ENCODE measurements at regions not wholly inside any gene's neighbourhood (a gene's known extent, or its start where the extent isn't known, plus 50 kb on each side); places are given as distances from the start of the nearest gene placed in this dataset.

DNA sequence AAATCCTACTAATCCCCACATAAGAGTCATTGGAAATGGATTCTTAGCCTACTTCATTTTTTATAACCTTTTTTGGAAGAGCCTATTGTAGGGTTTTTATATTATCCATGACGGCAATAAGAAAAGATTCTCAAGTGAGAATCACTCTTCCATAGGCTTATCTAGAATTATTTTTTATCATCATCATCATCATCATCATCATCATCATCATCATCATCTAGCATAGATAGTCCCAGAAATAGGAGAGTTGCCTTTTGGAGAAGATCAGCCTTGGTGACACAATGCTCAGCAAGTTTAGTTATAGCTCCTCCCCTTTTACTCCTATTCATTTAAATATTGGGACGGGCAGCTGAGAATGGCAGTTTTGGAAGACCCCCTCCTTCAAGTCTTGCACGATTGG is 359.1 kb upstream of the SLC35B3 start:
- H3K27ac Mint-ChIP-seq, result no peak overlapping the region
- no peaks in the 10 kb centered on the region for H3K36me3 Mint-ChIP-seq (ENCODE audit: low read depth)
- H3K27me3 Mint-ChIP-seq (ENCODE audit: insufficient read depth), result no peaks in the 10 kb centered on the region
- no peak overlapping the region for H3K4me3 Mint-ChIP-seq
- no peaks in the 10 kb centered on the region for H3K4me1 Mint-ChIP-seq (ENCODE audit: low read depth)
- H3K9me3 Mint-ChIP-seq, result peaks cover 25% of the 10 kb centered on the region
- no peak for DNase-seq
- TF ChIP-seq, protein P1, sequence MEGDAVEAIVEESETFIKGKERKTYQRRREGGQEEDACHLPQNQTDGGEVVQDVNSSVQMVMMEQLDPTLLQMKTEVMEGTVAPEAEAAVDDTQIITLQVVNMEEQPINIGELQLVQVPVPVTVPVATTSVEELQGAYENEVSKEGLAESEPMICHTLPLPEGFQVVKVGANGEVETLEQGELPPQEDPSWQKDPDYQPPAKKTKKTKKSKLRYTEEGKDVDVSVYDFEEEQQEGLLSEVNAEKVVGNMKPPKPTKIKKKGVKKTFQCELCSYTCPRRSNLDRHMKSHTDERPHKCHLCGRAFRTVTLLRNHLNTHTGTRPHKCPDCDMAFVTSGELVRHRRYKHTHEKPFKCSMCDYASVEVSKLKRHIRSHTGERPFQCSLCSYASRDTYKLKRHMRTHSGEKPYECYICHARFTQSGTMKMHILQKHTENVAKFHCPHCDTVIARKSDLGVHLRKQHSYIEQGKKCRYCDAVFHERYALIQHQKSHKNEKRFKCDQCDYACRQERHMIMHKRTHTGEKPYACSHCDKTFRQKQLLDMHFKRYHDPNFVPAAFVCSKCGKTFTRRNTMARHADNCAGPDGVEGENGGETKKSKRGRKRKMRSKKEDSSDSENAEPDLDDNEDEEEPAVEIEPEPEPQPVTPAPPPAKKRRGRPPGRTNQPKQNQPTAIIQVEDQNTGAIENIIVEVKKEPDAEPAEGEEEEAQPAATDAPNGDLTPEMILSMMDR (IDR thresholded peaks at IDR 0.05), result no peak

DNA sequence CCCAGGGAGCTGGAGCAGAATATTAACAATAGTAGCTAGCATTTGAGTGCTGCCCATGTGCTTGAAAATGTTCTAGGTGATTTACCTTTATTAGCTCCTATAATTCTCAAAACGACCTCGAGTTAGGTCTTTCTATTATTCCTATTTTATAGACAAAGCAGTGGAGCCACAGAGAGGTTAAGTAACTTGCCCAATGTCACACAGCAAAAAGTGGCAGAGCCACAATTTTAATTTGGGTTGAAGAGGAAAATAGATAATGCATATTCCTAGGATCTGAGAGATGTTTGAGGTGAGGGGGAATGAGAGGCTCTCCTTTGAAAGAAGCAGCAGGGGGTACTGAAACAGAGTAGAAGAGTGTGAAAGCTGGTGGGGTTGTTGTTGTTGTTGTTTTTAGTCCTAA is 354.5 kb upstream of the SLC35B3 start:
- no peaks in the 10 kb centered on the region for H3K27me3 Mint-ChIP-seq (ENCODE audit: insufficient read depth)
- no peak overlapping the region for H3K27ac Mint-ChIP-seq
- DNase-seq, result no peak
- H3K4me1 Mint-ChIP-seq (ENCODE audit: low read depth), result no peaks in the 10 kb centered on the region
- peaks cover 52% of the 10 kb centered on the region for H3K9me3 Mint-ChIP-seq
- TF ChIP-seq, protein P1 (IDR thresholded peaks at IDR 0.05), result no peak
- H3K4me3 Mint-ChIP-seq, result no peak overlapping the region
- H3K36me3 Mint-ChIP-seq (ENCODE audit: low read depth), result no peaks in the 10 kb centered on the region

DNA sequence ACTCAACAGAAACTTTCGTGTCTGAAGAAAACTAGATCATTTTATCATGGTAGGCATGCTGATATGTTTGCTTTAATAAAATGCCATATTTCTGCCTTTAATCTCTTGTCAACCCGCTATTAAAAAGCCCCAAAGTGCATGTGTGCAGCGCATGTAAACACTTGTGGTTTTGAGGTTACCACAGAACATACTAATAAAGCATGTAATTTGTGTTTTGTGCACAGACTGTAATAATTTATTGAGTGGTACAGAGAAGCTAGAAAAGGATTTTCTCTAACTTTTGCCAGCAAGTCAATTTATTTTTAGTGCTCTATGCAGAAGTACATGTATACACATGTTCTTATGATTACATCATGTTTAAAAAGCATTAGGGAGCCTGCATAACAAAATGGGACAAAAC is 349.9 kb upstream of the SLC35B3 start:
- Mint-ChIP-seq H3K4me1 (ENCODE audit: low read depth) (no peaks in the 10 kb centered on the region), H3K9me3 (peaks cover 62% of the 10 kb centered on the region), H3K36me3 (ENCODE audit: low read depth) (0 out of 2 replicates have a peak, but pooled peaks cover 5% of the 10 kb centered on the region), H3K4me3 (no peak overlapping the region), H3K27me3 (ENCODE audit: insufficient read depth) (no peaks in the 10 kb centered on the region), H3K27ac (no peak overlapping the region)
- TF ChIP-seq, protein P1 (IDR thresholded peaks at IDR 0.05), result no peak
- no peak for DNase-seq

DNA sequence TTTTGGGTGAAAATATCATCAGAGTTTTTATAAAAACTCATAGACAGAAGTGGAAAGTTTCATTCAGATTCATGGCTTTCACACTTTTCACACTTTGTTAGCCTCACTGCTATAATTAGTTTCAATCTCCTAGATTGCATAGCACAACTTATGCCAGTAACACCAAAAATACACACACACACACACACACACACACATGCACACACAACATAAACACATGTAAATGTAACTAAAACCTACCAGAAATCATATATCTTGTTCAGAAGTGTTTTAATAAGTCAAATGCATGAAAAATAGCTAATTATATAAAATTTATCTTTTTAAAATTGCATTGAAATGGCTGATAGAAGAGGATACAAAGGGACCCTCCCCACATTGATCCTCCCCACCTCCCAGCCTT is 347.8 kb upstream of the SLC35B3 start:
- Mint-ChIP-seq H3K36me3 (ENCODE audit: low read depth) (0 out of 2 replicates have a peak, but pooled peaks cover 5% of the 10 kb centered on the region), H3K9me3 (peaks cover 53% of the 10 kb centered on the region), H3K4me1 (ENCODE audit: low read depth) (no peaks in the 10 kb centered on the region), H3K4me3 (no peak overlapping the region), H3K27me3 (ENCODE audit: insufficient read depth) (no peaks in the 10 kb centered on the region), H3K27ac (no peak overlapping the region)
- TF ChIP-seq, protein P1 (IDR thresholded peaks at IDR 0.05), result no peak
- DNase-seq, result no peak

DNA sequence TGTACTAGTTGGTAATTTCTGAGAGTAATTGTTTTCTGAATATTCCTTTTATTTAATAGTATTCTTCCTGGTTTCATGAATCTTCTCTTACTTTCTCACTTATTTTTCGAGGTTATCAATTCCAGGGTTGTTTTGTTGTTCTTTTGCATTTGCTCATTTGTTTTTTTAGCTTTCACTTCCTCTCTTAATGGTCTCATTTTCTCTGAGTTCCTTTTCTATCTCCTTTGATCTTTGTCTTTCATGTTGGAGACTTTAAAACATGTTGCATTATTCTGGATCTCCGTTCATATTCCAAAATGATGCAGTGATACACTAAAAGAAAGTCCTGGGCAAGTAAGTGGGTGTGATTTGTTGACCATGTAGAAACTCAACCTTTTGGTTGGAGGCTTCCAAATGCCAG is 345.3 kb upstream of the SLC35B3 start:
- TF ChIP-seq, protein P1 (IDR thresholded peaks at IDR 0.05), result no peak
- Mint-ChIP-seq H3K4me1 (ENCODE audit: low read depth) (no peaks in the 10 kb centered on the region), H3K27ac (no peak overlapping the region), H3K4me3 (no peak overlapping the region), H3K9me3 (peaks cover 35% of the 10 kb centered on the region), H3K27me3 (ENCODE audit: insufficient read depth) (no peaks in the 10 kb centered on the region), H3K36me3 (ENCODE audit: low read depth) (0 out of 2 replicates have a peak, but pooled peaks cover 5% of the 10 kb centered on the region)
- DNase-seq, result no peak

DNA sequence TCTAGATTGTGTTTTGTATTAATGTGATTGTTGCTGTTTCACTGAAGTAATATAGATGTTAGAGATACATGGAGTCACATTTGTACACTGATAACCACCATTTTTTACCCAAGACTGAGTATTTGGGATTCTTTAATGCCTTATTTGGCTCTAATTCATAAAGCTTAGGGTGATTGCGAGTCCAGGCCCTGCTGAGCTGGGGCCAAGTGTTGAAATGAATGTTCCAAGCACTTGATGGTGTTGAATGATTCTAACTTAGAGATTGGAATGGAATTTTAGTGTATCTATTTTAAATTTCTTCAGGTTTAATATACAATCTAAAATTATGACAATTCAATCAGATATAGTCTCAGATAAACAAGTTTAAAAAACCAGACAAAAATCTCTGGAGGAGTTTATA is 329.4 kb upstream of the SLC35B3 start:
- H3K27me3 Mint-ChIP-seq (ENCODE audit: insufficient read depth), result no peaks in the 10 kb centered on the region
- H3K36me3 Mint-ChIP-seq (ENCODE audit: low read depth), result no peaks in the 10 kb centered on the region; the same call in 1 of the 2 replicates
- no peak overlapping the region for H3K27ac Mint-ChIP-seq
- DNase-seq, result no peak
- H3K9me3 Mint-ChIP-seq, result peaks cover 25% of the 10 kb centered on the region
- H3K4me1 Mint-ChIP-seq (ENCODE audit: low read depth), result no peaks in the 10 kb centered on the region
- TF ChIP-seq, protein P1 (IDR thresholded peaks at IDR 0.05), result no peak
- no peak overlapping the region for H3K4me3 Mint-ChIP-seq

Data from HFFc6 (cell line).